Adipocyte (in vitro differentiated cells): ENCODE measurements at regions not wholly inside any gene's neighbourhood (a gene's known extent, or its start where the extent isn't known, plus 50 kb on each side); places are given as distances from the start of the nearest gene placed in this dataset.

Source experiments
- DNase-seq: peaks from one replicate; pipeline ENCODE4 v3.0.0-alpha.2; 2015; ENCODE audit warnings: low read depth
- H3K27me3 ChIP-seq: replicated peaks from 2 replicates; pipeline ENCODE4 v1.7.0; 2013; ENCODE audit warnings: mild to moderate bottlenecking, low read length, moderate library complexity; ENCODE audit not compliant: control insufficient read depth, insufficient read depth
- H3K36me3 ChIP-seq: 2 replicates; pipeline ENCODE4 v1.7.0; 2013; ENCODE audit warnings: low read length, mild to moderate bottlenecking, moderate library complexity; ENCODE audit not compliant: control insufficient read depth, insufficient read depth, severe bottlenecking
- H3K4me1 ChIP-seq: 2 replicates; pipeline ENCODE4 v1.7.0; 2013; ENCODE audit warnings: mild to moderate bottlenecking, low read length, moderate library complexity; ENCODE audit not compliant: control insufficient read depth, insufficient read depth
- H3K4me3 ChIP-seq: 2 replicates; pipeline ENCODE4 v1.7.0; 2013; ENCODE audit warnings: mild to moderate bottlenecking, low read length, moderate library complexity
- H3K9ac ChIP-seq: 2 replicates; pipeline ENCODE4 v1.7.0; 2013; ENCODE audit warnings: mild to moderate bottlenecking, low read length, moderate library complexity
- H3K9me3 ChIP-seq: 2 replicates; pipeline ENCODE4 v1.7.0; 2013; ENCODE audit warnings: mild to moderate bottlenecking, low read length, moderate library complexity; ENCODE audit not compliant: control insufficient read depth

DNA sequence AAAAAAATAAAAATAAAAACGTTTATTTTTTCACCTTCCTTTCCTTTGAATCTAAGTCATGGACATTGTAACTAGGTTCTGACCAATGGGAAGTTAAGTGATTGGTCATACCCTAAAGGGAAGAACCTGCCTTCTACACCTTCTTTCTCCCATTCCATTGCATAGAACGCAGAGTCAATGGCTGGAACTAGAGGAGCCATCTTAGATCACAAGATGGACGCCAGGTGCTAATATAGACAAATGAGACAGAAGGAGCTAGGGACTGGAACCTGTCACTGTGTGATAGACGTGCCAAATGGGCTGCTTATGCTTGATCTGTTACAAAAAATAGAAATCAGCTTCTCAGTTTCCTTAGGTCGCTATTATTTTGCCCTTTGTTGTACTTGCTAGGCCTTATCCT lies 606.6 kb downstream of the MED13L start:
- no peak overlapping the region for H3K4me3 ChIP-seq
- no peak overlapping the region for H3K9ac ChIP-seq

DNA sequence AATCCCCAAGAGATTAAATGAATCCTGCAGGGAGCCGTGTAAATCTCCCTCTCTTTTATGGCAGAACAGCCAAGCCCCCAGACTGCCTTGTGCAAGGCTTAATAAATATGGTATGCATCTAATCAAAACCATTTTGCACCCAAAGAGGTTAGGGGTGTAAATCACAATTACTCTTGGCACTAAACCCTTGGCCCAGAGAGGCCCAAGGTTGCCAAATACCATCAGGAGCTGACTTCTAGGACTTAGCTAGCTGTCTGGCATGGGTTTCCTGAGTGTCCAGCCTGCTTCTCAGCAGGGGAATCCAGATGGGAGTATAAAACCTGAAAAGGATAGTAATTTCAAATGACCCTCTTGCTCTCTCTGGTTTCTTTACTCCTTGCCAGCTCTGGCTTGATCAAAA lies 610.4 kb downstream of the MED13L start:
- no peak overlapping the region for H3K4me3 ChIP-seq
- no peak for DNase-seq
- peaks cover 7% of the 10 kb centered on the region for H3K4me1 ChIP-seq
- peaks cover 4% of the 10 kb centered on the region for H3K27me3 ChIP-seq
- H3K9ac ChIP-seq: no peak overlapping the region
- no peaks in the 10 kb centered on the region for H3K36me3 ChIP-seq
- H3K9me3 ChIP-seq: no peaks in the 10 kb centered on the region

More for the DNA sequence above, 606.6 kb downstream of the MED13L start:
- Histone ChIP-seq H3K27me3 (peaks cover 12% of the 10 kb centered on the region), H3K36me3 (no peaks in the 10 kb centered on the region), H3K4me1 (peaks cover 7% of the 10 kb centered on the region), H3K9me3 (no peaks in the 10 kb centered on the region)
- no peak for DNase-seq

DNA sequence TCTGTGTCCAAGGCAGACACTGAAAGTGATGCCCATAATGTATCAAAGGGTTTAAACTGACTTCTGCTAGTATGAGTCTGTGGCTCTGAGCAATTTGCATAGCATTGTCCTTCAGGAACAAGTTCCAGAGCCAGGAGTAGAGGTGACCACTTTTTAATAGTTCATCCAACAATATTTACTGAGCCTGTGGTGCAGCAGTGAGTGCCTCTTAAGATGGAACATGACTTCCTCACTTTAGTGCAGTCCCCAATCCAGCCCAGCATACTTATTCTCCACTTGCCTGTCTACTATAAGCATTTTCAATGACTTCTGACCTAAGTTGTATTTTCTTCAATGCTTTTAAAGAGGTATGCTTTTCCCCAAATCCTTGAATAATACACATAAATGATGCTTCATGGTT lies 611.3 kb downstream of the MED13L start:
- Histone ChIP-seq H3K27me3 (peaks cover 4% of the 10 kb centered on the region), H3K9me3 (no peaks in the 10 kb centered on the region), H3K36me3 (no peaks in the 10 kb centered on the region), H3K4me1 (peaks cover 12% of the 10 kb centered on the region), H3K9ac (no peak overlapping the region), H3K4me3 (no peak overlapping the region)
- no peak for DNase-seq

DNA sequence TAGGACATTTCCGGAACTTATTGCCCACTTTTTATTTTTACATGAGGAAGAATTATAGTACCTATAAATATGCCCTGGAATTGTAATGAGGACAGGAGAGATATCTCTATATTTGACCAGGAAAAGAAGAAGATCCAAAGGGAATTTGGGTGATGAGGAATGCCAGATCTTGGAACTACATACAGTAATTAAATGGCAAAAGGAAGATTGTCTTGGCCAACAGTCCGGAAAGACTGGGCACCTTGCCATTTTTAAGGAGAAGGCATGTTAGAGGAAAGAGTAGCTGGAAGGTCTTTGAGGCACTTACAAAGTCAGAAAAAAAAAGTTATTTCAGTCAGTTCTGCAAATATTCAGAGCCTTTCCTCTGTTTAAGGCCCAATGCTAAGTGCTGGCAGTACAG lies 616.4 kb downstream of the MED13L start:
- peak; percentile 16 for DNase-seq
- Histone ChIP-seq H3K9me3 (no peaks in the 10 kb centered on the region), H3K36me3 (no peaks in the 10 kb centered on the region), H3K27me3 (peaks cover 3% of the 10 kb centered on the region), H3K4me1 (peaks cover 19% of the 10 kb centered on the region), H3K9ac (peak overlapping the region; percentile 52), H3K4me3 (peak overlapping the region; percentile 65)

DNA sequence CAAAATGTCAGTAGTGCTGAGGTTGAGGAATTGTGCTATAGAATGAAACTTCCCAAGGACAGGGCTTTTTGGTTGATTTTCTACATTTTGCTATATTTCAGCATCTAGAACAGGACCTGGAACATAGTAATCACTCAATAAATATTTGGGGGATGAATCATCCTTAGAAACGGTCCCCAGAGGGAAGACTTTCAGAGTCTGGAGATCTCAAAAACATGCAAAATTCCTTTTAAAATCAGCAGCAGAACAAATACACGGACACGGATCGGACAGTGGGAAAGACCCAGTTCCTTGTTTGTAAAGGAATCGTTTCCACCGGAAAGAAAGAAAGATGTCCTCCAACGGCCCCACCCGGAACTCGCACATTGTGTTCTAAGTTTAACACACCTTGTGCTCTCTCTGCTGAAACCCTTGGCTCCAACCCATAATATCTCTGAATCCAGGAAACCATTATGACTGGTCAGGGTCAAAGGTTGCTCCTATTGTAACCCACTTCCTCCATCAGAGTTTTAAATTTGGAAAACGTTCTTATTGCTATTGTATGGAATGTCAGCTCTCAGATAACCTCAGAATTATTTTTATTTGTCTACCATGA lies 617.2 kb downstream of the MED13L start:
- H3K9me3 ChIP-seq: no peaks in the 10 kb centered on the region
- H3K27me3 ChIP-seq: no peaks in the 10 kb centered on the region
- no peaks in the 10 kb centered on the region for H3K36me3 ChIP-seq
- peak overlapping the region; percentile 65 for H3K4me3 ChIP-seq
- peak overlapping the region; percentile 52 for H3K9ac ChIP-seq
- peak; percentile 16 for DNase-seq
- peaks cover 19% of the 10 kb centered on the region for H3K4me1 ChIP-seq

DNA sequence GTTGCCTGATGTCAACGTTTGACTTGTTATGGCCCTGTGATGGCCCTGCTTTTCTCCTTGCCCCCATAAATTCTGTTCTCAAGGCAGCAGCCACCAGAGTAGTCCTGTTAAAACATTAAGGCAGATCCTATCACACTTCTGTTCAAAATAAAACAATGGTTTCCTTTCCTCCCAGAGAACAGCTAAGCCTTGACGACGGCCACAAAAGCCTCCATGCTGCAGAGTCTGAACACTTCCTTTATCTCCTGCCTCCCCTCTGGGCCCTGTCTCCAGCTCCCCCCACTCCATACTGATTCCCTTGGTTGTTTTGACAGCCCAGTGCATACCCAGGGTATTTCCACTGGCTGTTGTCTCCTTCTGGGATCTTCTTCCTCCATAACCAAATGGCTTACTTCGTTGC lies 618.1 kb downstream of the MED13L start:
- no peak for DNase-seq
- no peaks in the 10 kb centered on the region for H3K36me3 ChIP-seq
- no peak overlapping the region for H3K4me3 ChIP-seq
- no peaks in the 10 kb centered on the region for H3K9me3 ChIP-seq
- H3K9ac ChIP-seq: no peak overlapping the region
- no peaks in the 10 kb centered on the region for H3K27me3 ChIP-seq
- H3K4me1 ChIP-seq: peaks cover 19% of the 10 kb centered on the region

DNA sequence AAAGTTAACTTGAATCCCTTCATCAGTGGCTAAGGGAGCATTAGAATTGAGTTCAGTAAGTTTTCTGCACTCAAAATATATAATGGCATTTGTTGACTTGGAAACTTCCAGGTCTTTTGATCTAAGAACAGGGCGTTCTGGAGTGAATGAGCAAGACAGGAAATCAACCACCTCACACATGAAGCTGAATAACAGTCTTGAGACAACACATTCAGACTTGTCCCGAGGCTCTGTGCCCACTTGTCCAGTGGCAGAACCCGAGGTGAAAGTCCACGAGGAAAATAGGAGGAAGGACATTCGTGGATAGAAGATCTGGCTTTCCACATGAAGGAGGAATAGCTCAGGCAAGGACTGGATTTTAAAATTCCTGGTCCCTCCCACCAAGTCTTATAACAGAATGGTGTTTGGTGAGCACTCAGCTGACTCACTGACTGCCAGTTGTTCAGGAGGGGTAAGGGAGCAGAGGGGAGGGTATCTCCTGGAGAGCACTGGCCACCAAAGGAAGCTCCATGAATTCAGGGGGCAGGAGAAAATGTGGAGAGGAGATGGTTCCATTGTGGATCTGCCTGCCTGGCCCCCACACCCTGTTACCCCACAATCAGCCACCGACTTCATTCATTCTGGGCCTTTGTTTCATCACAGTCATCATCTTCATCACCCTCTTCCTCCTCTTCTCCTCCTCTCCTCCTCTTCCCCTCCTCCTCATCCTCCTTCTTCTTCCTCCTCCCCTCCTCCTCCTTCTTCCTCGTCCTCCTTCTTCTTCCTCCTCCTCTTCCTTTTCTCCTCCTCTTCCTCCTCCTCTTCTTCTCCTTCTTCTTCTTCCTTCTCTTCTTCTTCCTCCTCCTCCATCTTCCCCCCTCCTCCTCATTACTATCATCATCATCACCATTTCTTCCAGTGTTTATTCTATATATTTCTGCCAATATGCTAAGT lies 620.1 kb downstream of the MED13L start:
- Histone ChIP-seq H3K4me3 (no peak overlapping the region), H3K4me1 (peaks cover 19% of the 10 kb centered on the region), H3K27me3 (no peaks in the 10 kb centered on the region), H3K9me3 (no peaks in the 10 kb centered on the region), H3K36me3 (no peaks in the 10 kb centered on the region), H3K9ac (no peak overlapping the region)
- no peak for DNase-seq

DNA sequence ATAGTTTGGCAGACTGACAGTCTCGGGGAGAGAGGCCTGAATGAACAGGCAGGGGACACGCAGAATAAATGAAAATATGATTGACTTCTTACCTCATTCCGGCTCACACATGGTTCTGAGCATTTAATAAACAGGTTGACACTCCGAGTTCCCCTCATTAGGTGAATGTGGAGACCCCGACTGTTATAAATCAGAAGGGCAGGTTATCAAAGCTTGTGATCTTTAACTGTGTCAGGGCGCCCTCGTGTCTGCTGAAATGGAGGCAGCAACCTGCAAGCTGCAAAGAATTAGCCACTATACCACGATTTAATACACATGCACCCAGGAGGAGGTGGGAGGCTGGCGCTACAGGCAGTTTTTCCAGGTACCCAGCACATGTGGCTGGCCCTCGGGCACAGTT lies 627.5 kb downstream of the MED13L start:
- Histone ChIP-seq H3K9me3 (no peaks in the 10 kb centered on the region), H3K36me3 (no peaks in the 10 kb centered on the region), H3K9ac (no peak overlapping the region), H3K27me3 (no peaks in the 10 kb centered on the region), H3K4me3 (no peak overlapping the region), H3K4me1 (no peaks in the 10 kb centered on the region)
- DNase-seq: no peak

DNA sequence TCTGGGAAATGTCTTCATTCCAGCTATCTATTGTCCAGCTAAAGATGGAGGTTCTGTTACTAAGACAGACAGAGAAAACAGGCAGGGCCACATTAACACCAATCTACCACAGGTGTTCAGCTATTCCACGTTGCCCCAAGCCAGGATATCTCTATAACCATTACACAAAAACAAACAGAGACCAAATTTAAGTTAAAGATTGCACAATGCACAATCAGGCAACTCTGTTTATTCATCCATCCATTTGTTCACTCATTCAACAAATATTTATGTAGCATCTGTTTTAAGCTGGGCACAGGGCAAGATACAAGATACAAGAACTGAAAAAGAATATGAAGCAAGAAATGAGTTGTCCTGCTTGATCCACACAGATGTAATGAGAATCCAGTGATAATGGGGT lies 629.0 kb downstream of the MED13L start:
- Histone ChIP-seq H3K4me1 (no peaks in the 10 kb centered on the region), H3K36me3 (no peaks in the 10 kb centered on the region), H3K27me3 (no peaks in the 10 kb centered on the region), H3K9me3 (no peaks in the 10 kb centered on the region), H3K4me3 (no peak overlapping the region), H3K9ac (no peak overlapping the region)
- DNase-seq: peak; percentile 36

DNA sequence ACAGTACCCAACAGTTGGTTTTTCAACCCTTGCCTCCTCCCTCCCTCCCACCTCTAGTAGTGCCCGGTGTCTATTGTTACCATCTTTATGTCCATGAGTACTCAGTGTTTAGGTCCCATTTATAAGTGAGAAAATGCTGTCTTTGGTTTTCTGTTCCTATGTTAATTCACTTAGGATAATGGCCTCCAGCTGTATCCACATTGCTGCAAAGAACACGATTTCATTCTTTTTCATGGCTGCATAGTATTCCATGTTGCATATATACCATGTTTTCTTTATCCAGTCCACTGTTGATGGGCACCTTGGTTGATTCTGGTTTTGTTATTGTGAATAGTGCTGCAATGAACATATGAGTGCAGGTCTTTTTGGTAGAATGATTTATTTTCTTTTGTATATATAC lies 631.3 kb downstream of the MED13L start:
- H3K9me3 ChIP-seq: no peaks in the 10 kb centered on the region
- no peaks in the 10 kb centered on the region for H3K36me3 ChIP-seq
- no peak overlapping the region for H3K4me3 ChIP-seq
- H3K9ac ChIP-seq: no peak overlapping the region
- H3K4me1 ChIP-seq: no peaks in the 10 kb centered on the region
- no peaks in the 10 kb centered on the region for H3K27me3 ChIP-seq
- DNase-seq: no peak

DNA sequence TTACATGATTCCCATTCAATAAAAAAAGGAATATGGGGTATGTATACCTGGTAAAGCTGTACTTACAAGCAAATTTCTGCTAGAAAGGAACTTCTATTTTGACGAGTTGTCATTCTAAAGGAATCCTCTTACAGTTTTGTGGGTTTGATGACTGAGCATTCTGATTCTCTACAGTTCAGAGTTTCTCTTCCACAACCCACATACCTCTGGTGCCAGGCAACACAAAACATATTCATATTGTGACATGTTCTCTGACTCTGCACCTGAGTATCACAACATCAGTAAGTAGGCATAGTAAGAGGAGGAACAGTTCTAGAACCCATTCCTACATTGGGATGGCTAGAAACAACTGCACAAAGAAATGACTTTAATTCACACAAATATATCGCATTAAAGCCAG lies 636.6 kb downstream of the MED13L start:
- Histone ChIP-seq H3K9me3 (no peaks in the 10 kb centered on the region), H3K4me1 (no peaks in the 10 kb centered on the region), H3K4me3 (no peak overlapping the region), H3K36me3 (no peaks in the 10 kb centered on the region), H3K9ac (no peak overlapping the region), H3K27me3 (peaks cover 4% of the 10 kb centered on the region)
- DNase-seq: peak; percentile 22
